C4-2B (cell line): ENCODE measurements at regions not wholly inside any gene's neighbourhood (a gene's known extent, or its start where the extent isn't known, plus 50 kb on each side); places are given as distances from the start of the nearest gene placed in this dataset.

Experiments used
- CTCF ChIP-seq: fragments of 450-650 bp; conservative IDR thresholded peaks from 2 replicates; pipeline ENCODE4 v1.5.1; 2017; ENCODE audit warnings: mild to moderate bottlenecking
- ZFX ChIP-seq: fragments of 450-650 bp; IDR thresholded peaks from 2 replicates; pipeline ENCODE4 v1.6.1; 2017

- TF ChIP-seq CTCF (no peak), ZFX (no peak)
Observed at GRCh38 chr19:23986623-23987022, 71.9 kb downstream of the ZNF726 start.
